NAMALWA (cell line): ENCODE measurements at regions not wholly inside any gene's neighbourhood (a gene's known extent, or its start where the extent isn't known, plus 50 kb on each side); places are given as distances from the start of the nearest gene placed in this dataset.
"Not testable (repeated sequence)": the region's sequence is repeated elsewhere in the genome, so short reads cannot be mapped to it uniquely, and the experiment has no call there.

Experiments
- DNase-seq: peaks from one replicate; pipeline ENCODE4 v3.0.0-alpha.2; 2015; ENCODE audit warnings: low spot score

DNA sequence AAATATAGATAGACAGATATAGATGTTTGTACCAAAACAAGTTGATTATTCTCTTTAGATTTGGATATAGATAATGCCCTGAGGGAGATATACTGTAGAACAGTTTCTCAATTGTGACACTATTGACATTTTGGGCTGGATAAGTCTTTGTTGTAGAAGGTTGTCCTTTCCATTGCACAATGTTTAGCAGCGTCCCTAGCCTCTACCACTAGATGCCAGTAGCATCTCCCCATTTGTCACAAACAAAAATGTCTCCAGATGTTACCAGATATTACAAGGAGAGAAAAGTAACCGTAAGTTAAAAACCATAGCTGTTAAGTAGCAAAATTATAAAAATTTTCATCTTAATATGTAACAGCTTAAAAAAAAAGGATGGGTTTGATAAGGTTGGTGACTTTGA lies 2595.3 kb downstream of the ARAP2 start:
- DNase-seq: no peak

DNA sequence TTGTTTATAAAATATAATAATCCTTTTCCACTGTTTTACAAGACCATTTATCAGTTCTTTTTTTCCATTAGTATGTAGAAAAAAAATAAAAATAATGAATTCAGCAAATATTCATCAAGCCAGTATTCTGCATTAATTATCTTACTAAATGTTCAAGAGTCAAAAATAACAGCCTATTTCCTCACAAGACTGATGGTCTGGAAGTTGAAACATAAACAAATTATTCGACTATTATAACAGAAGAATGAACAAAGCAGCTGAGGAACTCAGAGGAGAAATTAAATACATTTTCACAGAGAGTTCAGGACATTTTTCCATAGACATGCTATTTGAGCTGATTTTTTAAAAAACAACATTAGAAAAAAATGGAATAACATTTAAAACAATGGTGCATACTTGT lies 2594.8 kb downstream of the ARAP2 start:
- no peak for DNase-seq

DNA sequence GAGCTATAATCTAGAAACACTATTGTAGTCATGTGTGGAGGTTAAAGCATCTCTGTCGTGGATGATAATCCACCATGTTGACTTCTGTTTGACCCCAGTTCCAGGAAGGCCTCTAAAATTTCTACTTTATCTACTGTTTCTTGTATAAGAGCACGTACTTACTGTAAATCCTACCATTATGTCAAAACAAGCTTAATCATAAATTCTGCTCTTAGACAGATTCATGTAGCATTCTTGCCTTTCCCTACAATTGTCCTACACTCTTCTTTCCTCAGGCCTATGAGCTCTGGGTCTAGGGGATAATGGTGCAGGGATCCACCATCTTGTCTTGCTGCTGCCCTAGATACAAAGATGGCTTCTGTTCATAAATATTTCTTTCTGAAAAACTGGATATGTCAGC lies 2594.3 kb downstream of the ARAP2 start:
- DNase-seq: no peak

DNA sequence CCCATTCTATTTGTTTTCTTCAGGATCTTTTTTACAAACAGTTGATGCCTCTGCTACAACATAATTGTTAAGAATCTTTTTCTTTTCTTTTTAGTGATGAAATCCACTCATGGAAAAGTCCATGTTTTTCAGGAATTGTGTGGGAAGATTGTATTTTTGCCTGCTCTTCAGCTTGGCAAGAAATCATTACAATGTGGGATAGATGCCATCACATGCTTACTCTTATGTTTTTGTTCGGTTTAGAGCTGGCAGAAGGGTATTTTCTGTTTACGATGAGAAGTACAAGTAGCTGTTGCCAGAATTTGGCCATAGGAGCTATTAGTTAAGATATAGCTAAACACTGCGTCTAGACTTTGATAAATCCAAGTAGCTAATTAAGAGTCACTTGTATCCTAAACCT lies 2585.3 kb downstream of the ARAP2 start:
- no peak for DNase-seq

DNA sequence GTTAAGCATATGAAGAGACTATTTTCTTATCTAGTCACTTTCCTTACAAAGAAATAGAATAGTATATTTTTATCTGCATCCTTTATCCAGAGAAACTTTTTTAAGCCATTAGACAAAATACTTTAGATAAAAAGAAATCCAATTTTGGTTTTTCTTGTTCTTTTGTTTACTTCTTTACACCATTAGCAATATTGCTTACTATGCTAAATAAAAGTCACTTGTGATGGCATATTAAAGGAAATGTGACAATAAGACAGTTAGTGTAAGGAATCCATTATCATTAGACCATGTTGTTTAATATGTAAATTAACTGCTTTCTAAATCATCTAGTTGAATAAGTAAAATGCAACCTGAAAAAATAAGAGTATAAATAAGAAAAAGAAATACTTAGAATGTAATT lies 2582.7 kb downstream of the ARAP2 start:
- no peak for DNase-seq

DNA sequence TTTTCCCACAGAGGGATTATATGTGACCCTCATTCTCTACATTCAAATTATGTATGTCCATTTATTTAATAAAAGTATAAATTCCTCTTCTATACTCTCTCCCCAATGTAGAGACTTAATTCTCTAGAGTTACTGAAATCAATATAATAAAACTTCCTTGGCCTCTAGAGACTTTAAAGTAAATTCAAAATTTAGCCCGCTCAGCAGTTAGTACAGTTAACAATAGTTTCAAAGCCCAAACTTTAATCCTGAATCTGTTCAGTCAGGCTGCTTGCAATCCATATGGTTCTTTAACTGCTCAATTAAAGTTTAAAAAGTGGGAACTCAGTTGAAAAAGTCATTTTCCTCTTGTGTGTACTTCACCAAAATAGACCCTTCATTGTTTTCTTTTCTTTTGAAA lies 2558.4 kb downstream of the ARAP2 start:
- DNase-seq: no peak

DNA sequence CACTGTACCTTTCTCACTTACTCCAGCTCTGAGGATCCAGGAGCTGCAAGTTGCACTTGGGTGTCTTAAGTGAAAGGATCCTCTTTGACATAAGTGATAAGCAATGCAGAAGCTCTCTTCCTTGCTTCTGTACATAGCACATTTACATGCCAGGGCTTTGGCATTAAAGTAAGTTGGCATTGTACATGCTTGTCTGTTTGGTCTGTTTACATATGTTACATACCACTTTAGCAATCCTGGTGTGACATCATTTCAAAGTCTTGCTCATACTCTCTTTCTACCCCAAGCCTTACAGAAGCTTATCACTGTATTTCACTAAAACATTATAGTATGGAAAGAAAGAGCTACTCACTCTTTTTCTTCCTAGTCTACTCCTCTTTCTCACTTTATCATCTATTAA lies 2548.3 kb downstream of the ARAP2 start:
- no peak for DNase-seq

DNA sequence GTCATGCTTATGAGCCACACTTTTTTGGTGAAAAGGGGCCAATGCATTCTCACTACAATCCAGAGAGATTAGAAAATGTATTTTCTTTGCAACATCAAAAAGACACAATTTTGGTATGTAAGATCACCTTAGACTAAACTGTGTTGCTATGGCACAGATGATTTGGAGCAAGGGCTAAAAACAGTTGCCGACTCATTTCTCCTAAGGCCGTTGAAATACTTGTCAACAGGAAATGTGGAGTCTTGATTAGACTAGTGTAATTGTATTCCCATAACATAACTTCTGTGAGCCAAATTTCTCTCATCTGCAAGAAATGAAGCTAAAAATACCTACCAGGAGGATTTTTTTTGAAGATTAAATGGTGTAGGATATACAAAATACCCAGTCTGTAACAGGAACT lies 2547.7 kb downstream of the ARAP2 start:
- DNase-seq: no peak

DNA sequence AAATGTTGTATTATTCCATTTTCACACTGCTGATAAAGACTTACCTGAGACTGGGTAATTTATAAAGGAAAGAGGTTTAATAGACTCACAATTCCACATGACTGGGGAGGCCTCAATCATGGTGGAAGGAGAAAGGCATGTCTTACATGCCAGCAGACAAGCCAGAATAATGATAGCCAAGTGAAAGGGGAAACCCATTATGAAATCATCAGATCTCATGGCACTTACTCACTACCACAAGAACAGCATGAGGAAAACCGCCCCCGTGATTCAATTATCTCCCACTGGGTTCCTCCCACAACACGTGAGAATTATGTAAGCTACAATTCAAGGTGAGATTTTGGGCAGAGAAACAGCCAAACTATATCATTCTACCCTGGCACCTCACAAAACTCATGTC lies 2535.1 kb downstream of the ARAP2 start:
- DNase-seq: no peak

DNA sequence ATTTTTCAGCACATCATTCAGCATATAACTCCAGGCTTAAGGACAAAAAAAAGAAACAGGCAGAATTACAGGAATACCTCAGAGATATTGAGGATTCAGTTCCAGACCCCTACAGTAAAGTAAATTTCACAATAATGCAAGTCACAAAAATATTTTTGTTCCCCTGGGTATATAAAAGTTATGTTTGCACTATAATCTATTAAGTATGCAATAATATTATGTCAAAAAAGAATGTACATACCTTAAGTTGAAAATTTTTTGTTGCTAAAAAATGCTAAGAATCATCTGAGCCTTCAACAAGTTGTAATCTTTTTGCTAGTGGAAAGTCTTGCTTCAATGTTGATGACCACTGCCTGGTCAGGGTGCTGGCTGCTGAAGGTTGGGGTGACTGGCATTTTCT lies 2532.5 kb downstream of the ARAP2 start:
- no peak for DNase-seq

DNA sequence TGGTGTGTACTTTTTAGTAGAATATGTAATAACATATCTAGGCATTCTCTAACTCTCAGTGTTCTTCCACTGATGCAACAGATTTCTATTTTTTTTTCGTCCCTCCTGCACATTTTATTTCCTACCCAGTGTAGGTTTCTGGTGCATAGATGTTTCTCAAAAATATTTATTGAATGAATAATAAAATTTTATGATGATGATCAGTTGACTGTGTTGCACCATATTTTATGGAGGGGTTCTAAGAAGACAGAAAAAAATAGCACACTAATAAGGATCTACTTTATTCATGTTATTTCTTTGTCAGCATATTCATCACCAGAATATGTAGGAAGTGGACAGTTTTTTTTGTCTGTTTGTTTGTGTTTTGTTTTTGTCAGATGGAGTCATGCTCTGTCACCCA lies 2529.3 kb downstream of the ARAP2 start:
- DNase-seq: no peak

DNA sequence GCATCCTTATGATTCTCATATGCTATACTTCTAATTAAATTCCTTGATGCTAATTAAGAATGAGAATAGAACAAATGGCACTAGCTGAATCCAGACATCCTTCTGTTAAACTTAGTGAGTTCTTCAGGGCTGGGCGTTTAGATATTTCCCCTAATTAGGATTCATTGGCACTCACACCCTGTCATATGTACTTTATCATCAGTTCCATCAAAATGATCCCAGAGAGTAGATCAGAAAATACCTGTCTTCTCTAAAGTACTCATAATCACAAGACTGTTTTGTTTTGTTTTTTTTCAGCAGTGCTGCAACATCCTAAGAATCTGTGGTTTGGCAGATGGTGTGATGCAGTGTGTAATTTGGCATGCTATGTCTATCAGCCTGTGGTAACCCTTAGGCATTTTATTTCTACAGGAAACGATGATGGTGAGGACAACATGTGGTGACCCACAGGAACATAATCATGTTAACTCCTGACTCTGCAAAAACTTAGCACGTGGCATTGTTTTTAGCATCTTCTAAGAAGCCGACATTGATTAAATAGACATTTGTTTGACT lies 2528.4 kb downstream of the ARAP2 start:
- no peak for DNase-seq

DNA sequence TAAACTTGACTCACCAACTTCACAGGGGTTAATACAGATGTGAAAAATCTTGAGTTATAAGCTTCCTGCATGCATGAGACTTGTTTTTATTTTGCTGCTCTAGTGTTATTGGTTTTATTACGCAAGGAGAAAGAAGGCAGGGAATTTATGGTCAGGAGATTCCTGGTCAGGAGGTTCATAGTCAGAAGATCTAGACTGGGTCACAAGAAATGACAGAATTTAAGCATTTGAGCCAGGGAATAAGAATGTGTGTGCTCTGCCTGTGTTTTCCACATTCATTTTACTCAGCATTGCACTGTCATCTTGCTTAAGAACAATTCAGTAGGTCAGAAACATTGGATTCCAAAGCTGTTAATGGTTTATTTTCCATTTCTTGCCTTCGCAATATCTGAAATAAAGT lies 2522.1 kb downstream of the ARAP2 start:
- no peak for DNase-seq

DNA sequence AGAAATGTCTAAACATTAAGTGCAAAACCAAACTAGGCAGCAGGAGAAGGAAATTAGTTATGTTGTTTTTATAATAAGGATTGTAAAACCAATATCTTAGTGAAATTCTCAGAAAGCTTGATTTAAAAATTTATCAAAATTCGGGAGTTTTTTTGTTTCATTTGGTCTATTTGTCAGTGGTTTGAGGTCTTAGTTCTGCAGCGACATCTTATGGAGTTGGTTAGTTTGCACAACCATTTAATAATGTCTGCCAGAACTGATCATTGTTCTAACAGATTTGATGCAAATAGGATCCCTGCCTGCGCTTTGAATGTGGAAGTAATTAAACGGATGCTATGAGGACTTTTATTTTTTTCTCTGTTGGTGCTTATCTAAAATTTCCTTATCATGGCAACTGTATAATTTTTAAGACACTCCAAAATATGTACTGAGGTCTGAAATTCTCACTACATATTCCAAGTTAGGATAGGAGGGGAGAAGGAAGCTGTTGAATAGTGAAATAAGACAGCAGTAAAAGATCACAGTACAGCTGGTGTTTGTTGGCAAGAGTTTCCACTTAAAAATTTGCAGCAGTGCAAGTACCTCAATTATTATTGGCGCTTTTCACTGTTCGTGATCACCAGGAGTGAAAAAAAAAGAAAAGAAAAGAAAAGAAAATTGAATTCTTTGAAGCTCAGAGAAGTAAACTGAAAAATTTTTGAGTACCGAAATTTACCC lies 2521.4 kb downstream of the ARAP2 start:
- no peak for DNase-seq

DNA sequence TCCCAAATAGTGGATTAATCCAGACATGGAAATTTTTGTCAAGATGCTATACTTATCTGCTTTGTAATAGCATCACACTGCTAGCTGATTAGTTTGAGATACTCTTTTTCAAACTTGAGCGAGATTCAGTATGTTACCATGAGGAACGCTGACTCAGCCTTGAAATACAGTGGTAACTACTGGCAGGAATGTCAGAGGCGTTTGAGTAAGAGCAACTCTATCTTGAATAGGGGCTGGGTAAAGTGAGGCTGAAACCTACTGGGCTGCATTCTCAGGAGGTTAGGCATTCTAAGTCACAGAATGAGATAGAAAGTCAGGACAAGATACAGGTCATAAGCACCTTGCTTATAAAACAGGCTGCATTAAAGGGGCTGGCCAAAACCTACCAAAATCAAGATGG lies 2519.6 kb downstream of the ARAP2 start:
- no peak for DNase-seq

DNA sequence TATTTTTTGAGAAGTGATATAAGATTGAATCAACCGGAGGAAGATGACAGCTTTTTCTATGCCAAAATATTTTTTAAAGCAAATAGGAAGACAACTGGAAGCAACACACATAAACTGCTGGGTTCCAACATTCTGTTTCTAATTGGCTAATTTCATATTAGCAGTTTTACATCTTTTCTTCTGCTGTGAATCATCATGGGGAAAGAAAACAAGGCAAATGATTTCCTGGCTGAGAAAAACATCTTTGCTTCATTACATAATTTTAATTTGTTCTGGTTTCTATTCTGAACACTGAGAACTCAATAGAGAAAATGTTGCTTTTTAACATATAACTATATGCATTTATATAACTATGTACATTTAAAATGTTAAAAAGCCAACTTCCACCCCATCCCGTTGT lies 2518.5 kb downstream of the ARAP2 start:
- DNase-seq: no peak

DNA sequence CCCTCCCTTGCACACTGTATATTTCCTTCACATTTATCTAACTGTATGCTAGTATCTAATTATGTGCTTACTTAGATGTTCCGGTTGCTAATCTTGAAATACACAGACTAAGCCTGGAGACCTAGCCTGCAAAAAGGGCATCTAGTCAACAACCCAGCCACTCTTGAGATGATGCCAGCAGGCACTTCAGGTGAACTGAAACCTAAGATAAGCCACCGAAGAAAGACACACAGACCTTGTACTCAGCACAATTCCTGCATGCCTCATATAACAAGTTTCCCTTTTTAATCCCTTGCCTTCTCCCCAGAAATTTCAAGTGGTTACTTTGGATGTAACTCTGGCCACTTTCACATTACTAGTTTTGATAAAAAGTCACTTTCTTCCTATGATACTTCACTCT lies 2506.6 kb downstream of the ARAP2 start:
- DNase-seq: no peak

DNA sequence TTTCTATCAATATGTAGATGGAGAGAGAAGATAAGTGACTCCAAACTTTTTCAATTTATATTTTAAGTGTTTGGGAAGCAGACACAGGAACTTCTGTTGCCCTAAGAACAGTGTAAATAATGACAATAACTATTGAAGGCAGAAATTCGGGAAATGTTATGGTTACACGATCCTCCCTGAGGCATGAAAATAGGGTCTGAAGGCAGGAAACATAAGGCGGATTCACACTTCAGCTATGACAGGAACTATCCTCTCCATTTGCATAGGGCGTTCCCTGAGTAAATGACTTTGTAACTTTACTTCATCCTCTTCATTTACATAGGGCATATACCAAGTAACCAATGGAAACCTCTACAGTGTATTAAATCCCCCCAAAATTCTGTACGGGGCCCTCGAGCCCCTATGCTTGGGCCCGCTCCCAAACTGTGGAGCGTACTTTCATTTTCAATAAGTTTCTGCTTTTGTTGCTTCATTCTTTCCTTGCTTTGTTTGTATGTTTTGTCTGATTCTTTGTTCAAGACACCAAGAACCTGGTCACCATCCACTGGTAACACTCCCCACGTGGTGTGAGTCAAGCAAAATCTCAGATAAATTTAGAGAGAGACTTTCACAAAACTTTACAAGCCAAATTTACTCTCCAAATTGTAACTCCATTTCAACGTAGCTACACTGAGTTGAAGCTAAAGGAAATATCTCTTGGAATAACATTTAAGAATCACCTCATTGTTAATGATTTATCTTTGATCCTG lies 2504.3 kb downstream of the ARAP2 start:
- DNase-seq: no peak

DNA sequence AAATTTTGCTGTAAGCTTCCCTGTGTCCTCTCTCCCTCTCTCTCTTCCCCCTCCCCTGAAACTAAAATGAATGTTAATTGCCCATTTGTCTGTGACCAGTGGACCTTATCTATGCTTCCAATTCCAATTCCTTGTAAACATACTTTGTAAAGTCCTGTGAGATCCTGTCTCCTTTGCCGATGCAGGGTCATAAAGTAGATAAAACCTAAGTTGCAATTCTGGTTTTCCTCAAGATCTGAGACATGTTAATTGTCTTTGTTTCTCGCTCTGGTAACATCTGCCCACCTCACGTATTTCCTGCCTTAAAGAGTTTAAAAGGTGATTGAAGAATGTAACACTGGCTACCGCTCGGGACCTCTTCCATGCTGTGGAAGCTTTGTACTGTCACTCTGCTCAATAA lies 2503.4 kb downstream of the ARAP2 start:
- DNase-seq: not testable (repeated sequence)

DNA sequence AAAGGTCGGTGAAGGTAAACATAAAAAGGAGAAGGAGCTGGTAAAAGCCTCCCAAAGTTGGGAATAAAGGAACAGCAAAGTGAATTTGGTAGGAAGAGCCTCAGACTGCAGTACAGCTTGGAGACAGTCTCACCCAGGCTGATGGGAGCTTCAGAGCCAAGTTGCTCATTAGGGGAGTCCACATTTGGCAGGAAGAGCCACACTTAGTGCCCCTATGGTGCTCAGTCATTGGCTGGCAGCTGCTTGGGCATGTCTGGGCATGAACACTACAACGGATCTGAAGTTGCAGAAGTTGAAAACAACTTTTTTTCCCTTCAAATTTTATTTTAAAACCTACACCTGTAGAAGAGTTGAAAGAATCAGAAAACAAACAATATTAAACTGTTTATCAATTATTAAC lies 2497.3 kb downstream of the ARAP2 start:
- DNase-seq: no peak

DNA sequence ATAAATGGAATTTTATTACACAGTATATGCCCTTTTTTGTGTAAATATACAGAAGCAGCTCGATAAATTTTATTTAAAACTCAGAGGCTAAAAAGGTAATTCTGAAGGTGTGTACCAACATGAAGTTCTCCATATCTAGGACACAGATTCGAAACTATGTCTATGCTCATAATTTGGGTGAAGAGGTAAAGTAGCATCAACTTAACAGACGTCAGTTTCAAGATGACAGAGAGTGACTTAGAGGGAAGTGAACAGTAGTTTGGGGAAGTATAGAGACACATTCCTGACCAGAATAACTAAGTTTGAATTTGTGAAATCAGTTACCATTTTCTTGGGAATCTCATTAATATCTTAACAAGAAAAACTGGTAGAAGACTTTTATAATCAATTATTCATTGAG lies 2493.3 kb downstream of the ARAP2 start:
- DNase-seq: no peak

DNA sequence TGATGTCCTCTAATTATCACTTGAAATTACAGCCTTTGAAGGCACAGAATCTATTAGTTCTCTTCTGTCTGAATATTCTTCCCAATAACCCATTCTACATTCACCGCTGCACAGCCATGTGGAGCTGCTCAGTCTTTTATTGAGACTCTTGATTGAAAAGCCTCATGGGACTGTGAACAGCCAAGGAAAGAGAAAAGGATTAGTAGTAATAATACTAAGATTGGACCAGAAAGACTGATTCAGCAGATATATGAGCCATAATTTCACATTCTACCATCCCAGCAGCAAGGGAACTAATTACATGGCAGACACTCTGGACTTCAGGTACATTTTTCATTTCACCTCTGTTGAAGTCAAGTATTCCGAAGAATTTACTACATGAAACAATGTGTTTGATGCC lies 2471.7 kb downstream of the ARAP2 start:
- no peak for DNase-seq

DNA sequence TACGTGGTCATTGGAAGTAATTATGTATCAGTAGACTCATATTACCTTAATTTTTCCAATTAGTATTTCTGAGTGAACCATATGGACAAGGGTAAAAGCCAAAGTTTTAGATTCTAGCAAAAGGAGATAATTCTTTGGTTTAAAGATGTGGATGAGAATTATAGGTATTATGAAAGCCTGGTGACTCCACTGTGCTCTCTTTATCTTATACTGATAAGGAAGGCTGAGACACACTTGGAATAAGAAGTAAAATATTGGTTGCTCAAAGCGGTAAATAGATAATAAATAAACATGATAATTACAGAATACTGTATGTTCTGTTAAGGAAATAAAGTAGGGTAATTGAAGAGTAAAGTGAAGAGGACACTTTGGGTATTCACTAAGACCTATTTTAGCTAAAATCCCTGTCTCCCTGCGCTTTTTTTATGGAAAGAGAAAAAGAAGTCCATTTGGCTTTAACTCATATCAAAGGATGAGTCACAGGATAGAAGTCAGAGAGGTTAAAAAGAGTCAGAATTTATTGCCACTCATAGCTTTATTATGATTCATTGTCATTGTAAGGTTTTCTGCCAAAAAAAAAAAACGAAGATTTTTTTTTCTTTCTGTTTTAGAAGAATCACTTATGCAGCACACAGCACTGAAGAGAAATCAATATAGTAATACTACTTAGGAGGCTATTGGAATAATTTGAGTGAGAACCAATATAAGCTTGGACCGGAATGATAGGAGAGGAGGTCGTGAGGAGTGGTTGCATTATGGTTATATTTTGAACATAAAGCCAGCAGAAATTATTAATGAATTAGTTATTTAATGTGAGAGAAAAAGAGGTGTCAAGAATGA lies 2463.1 kb downstream of the ARAP2 start:
- no peak for DNase-seq
